GM18867 (cell line): ENCODE measurements at regions not wholly inside any gene's neighbourhood (a gene's known extent, or its start where the extent isn't known, plus 50 kb on each side); places are given as distances from the start of the nearest gene placed in this dataset.
"Not testable (repeated sequence)": the region's sequence is repeated elsewhere in the genome, so short reads cannot be mapped to it uniquely, and the experiment has no call there.

Experiments used
- ATAC-seq: cut with Tn5 transposase; IDR thresholded peaks from one replicate; pipeline ENCODE4 v1.9.1; 2021; ENCODE audit warnings: mild to moderate bottlenecking, moderate library complexity; ENCODE audit not compliant: unreplicated experiment

- not testable (repeated sequence) for ATAC-seq
Observed at GRCh38 chr2:91603996-91604395, 2912.5 kb downstream of the RPIA start.

- ATAC-seq: not testable (repeated sequence)
Observed at GRCh38 chr2:91604629-91605028, 2913.2 kb downstream of the RPIA start.

GRCh38 chr2:91623739-91624138 lies 2932.3 kb downstream of the RPIA start:
- ATAC-seq: not testable (repeated sequence)

GRCh38 chr2:91628471-91628870 lies 2937.0 kb downstream of the RPIA start:
- ATAC-seq: not testable (repeated sequence)

GRCh38 chr2:91657193-91657592 lies 2965.7 kb downstream of the RPIA start:
- not testable (repeated sequence) for ATAC-seq

GRCh38 chr2:91658336-91658735 lies 2966.9 kb downstream of the RPIA start:
- ATAC-seq: not testable (repeated sequence)

- not testable (repeated sequence) for ATAC-seq
Observed at GRCh38 chr2:91659189-91659916, 2967.9 kb downstream of the RPIA start.

- peak; percentile 100 for ATAC-seq
Observed at GRCh38 chr2:91659917-91660275, 2968.4 kb downstream of the RPIA start.

GRCh38 chr2:91667341-91667740 lies 2975.9 kb downstream of the RPIA start:
- ATAC-seq: not testable (repeated sequence)

- not testable (repeated sequence) for ATAC-seq
Observed at GRCh38 chr2:91685541-91685940, 2994.1 kb downstream of the RPIA start.

- ATAC-seq: not testable (repeated sequence)
Observed at GRCh38 chr2:91686046-91686445, 2994.6 kb downstream of the RPIA start.
